Neural progenitor cell (in vitro differentiated cells): ENCODE measurements at regions not wholly inside any gene's neighbourhood (a gene's known extent, or its start where the extent isn't known, plus 50 kb on each side); places are given as distances from the start of the nearest gene placed in this dataset.

Experiments
- DNase-seq: peaks from one replicate; pipeline ENCODE4 v3.0.0-alpha.2; 2016; ENCODE audit warnings: low spot score
- H2AFZ ChIP-seq: fragments of 200-600 bp; sonication (generic); replicated peaks from 2 replicates; pipeline ENCODE4 v1.6.1; 2016; ENCODE audit warnings: antibody characterized with exemption
- H3F3A ChIP-seq: fragments of 200-600 bp; sonication (generic); 2 replicates; pipeline ENCODE4 v1.6.1; 2016; ENCODE audit warnings: antibody characterized with exemption, low read depth
- H3K27ac ChIP-seq: fragments of 200-600 bp; sonication (generic); 2 replicates; pipeline ENCODE4 v1.5.1; 2016; ENCODE audit warnings: mild to moderate bottlenecking
- H3K27me3 ChIP-seq: fragments of 200-600 bp; sonication (generic); 2 replicates; pipeline ENCODE4 v1.6.1; 2016; ENCODE audit warnings: mild to moderate bottlenecking, moderate library complexity
- H3K36me3 ChIP-seq: fragments of 200-600 bp; sonication (generic); 2 replicates; pipeline ENCODE4 v1.5.1; 2016
- H3K4me1 ChIP-seq: fragments of 200-600 bp; sonication (generic); 2 replicates; pipeline ENCODE4 v1.6.1; 2016; ENCODE audit warnings: mixed run types
- H3K4me2 ChIP-seq: fragments of 200-600 bp; sonication (generic); 2 replicates; pipeline ENCODE4 v1.6.1; 2016
- H3K4me3 ChIP-seq: fragments of 200-600 bp; sonication (generic); 2 replicates; pipeline ENCODE4 v1.5.1; 2016
- H3K79me2 ChIP-seq: fragments of 200-600 bp; sonication (generic); 2 replicates; pipeline ENCODE4 v1.6.1; 2016; ENCODE audit warnings: low read depth
- H3K9ac ChIP-seq: fragments of 200-600 bp; sonication (generic); 2 replicates; pipeline ENCODE4 v1.6.1; 2016
- H3K9me3 ChIP-seq: fragments of 200-600 bp; sonication (generic); 2 replicates; pipeline ENCODE4 v1.5.1; 2016; ENCODE audit warnings: low read depth
- H4K20me1 ChIP-seq: fragments of 200-600 bp; sonication (generic); 2 replicates; pipeline ENCODE4 v1.6.1; 2016; ENCODE audit warnings: low read depth
- H3K27ac Mint-ChIP-seq: 3 replicates; pipeline ENCODE4 v1.8.0; 2021; ENCODE audit warnings: mixed read lengths
- H3K27me3 Mint-ChIP-seq: 2 replicates; pipeline ENCODE4 v1.8.0; 2022; ENCODE audit warnings: low read depth, mild to moderate bottlenecking, inconsistent platforms, moderate library complexity, mixed read lengths; ENCODE audit not compliant: insufficient read depth
- H3K36me3 Mint-ChIP-seq: 3 replicates; pipeline ENCODE4 v1.8.0; 2021; ENCODE audit warnings: mixed read lengths
- H3K4me1 Mint-ChIP-seq: 3 replicates; pipeline ENCODE4 v1.8.0; 2021; ENCODE audit warnings: mixed read lengths
- H3K4me3 Mint-ChIP-seq: 3 replicates; pipeline ENCODE4 v1.8.0; 2021; ENCODE audit warnings: mild to moderate bottlenecking, moderate library complexity, mixed read lengths
- H3K9me3 Mint-ChIP-seq: 3 replicates; pipeline ENCODE4 v1.8.0; 2020; ENCODE audit warnings: mixed read lengths
- EZH2 ChIP-seq: fragments of 200-600 bp; sonication (generic); IDR thresholded peaks from 2 replicates; pipeline ENCODE4 v1.6.1; 2017; ENCODE audit warnings: antibody characterized with exemption, mild to moderate bottlenecking, moderate library complexity
- EZH2phosphoT487 ChIP-seq: fragments of 200-600 bp; sonication (generic); IDR thresholded peaks from 2 replicates; pipeline ENCODE4 v1.6.1; 2017; ENCODE audit warnings: antibody characterized with exemption
- TF ChIP-seq, protein P1 (sequence below): fragments of 200-600 bp; sonication (generic); IDR thresholded peaks from 2 replicates; pipeline ENCODE4 v1.5.1; 2017; ENCODE audit warnings: antibody characterized with exemption, mild to moderate bottlenecking

DNA sequence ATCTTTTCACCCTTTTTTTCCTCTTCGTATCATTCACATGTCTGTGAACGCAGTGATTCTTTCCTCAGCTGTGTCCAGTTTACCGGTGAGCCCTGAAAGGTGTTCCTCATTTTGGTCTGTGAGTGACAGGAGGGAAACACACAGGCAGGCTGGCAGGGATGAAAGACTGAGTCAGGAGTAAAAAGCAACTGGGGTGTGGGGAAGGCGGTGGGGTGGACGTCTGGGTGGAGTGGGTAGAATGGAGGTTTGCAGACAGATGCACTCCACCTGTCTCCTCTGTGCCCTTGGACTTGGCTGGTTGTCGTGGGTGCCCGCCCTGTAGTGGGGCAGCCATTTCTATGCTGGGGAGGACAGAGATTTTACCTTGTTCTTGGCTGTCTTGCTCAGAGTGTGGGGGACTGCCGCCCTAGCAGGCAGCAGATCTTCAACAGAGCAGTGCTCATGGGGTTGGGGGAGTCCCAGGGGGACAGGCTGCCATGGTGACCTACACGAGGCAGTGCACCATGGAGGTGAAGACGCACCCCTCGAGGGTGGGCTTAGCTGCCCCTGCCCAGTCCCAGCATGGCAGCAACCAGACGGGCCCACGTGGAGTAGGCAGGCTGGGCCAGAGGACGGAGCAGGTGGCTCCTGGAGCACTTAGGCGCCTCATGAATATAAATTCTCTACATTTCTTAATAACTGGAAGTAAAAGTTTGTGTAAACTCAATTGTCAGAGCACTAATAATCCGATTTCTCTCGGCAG lies 603.7 kb downstream of the TBC1D22A start:
- no peak overlapping the region for H3K9ac ChIP-seq
- H3K79me2 ChIP-seq = no peaks in the 10 kb centered on the region
- H3F3A ChIP-seq = no peaks in the 10 kb centered on the region
- H3K9me3 ChIP-seq = peaks cover 11% of the 10 kb centered on the region
- Mint-ChIP-seq H3K4me1 (no peaks in the 10 kb centered on the region), H3K36me3 (no peaks in the 10 kb centered on the region), H3K9me3 (peaks cover 15% of the 10 kb centered on the region), H3K4me3 (no peak overlapping the region), H3K27ac (no peak overlapping the region), H3K27me3 (peaks cover 6% of the 10 kb centered on the region)
- no peaks in the 10 kb centered on the region for H3K27me3 ChIP-seq
- no peaks in the 10 kb centered on the region for H3K4me1 ChIP-seq
- TF ChIP-seq EZH2phosphoT487 = no peak
- TF ChIP-seq, protein P1, sequence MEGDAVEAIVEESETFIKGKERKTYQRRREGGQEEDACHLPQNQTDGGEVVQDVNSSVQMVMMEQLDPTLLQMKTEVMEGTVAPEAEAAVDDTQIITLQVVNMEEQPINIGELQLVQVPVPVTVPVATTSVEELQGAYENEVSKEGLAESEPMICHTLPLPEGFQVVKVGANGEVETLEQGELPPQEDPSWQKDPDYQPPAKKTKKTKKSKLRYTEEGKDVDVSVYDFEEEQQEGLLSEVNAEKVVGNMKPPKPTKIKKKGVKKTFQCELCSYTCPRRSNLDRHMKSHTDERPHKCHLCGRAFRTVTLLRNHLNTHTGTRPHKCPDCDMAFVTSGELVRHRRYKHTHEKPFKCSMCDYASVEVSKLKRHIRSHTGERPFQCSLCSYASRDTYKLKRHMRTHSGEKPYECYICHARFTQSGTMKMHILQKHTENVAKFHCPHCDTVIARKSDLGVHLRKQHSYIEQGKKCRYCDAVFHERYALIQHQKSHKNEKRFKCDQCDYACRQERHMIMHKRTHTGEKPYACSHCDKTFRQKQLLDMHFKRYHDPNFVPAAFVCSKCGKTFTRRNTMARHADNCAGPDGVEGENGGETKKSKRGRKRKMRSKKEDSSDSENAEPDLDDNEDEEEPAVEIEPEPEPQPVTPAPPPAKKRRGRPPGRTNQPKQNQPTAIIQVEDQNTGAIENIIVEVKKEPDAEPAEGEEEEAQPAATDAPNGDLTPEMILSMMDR = no peak
- no peak for TF ChIP-seq EZH2
- no peak for DNase-seq
- H2AFZ ChIP-seq = no peak overlapping the region
- no peaks in the 10 kb centered on the region for H4K20me1 ChIP-seq
- no peak overlapping the region for H3K4me3 ChIP-seq
- no peak overlapping the region for H3K27ac ChIP-seq
- no peak overlapping the region for H3K4me2 ChIP-seq
- H3K36me3 ChIP-seq = no peaks in the 10 kb centered on the region

DNA sequence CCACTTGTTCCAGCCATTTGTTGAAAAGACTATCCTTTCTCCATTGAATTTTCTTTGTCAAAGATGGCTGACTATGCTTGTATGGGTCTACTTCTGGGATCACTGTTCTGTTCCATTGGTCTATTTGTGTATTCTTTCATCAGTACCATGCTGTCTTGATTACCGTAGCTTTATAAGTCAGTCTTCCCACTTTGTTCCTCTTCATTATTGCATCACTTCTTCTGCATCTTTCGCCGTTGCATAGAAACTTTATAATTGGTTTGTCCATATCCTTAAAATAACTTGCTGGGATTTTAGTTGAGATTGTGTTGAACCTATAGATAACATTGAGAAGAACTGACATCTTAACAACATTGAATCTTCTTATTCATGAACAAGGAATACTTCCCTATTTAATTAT lies 598.8 kb downstream of the TBC1D22A start:
- no peak overlapping the region for H3K4me3 Mint-ChIP-seq
- H3K9me3 Mint-ChIP-seq = peaks cover 14% of the 10 kb centered on the region

DNA sequence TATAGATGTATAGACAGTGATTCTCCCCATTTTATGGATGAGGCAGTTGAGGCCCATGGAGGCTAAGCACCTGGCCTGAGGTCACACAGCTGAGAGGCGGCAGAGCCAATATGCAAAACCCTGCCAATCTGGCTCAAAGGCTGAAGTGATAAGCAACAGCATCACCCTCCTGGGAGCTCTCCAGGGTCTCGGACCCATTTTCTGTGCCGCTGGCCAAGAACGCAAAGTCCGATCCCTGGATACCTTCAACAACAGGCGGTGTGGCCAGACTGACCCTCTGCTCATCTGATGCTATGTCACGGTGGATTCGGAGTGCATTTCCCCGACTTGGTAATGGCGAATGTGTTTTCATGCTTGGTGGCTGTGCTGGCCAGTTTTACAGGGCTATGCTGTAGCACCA lies 595.0 kb downstream of the TBC1D22A start:
- H3K4me2 ChIP-seq = no peak overlapping the region
- H3K36me3 ChIP-seq = no peaks in the 10 kb centered on the region
- H3F3A ChIP-seq = no peaks in the 10 kb centered on the region
- peaks cover 19% of the 10 kb centered on the region for H3K9me3 Mint-ChIP-seq
- no peaks in the 10 kb centered on the region for H3K27me3 ChIP-seq
- no peak overlapping the region for H3K4me3 Mint-ChIP-seq
- TF ChIP-seq EZH2phosphoT487 (no peak), EZH2 (no peak)
- TF ChIP-seq, protein P1 = no peak
- no peaks in the 10 kb centered on the region for H3K79me2 ChIP-seq
- no peaks in the 10 kb centered on the region for H3K36me3 Mint-ChIP-seq
- H3K27ac Mint-ChIP-seq = no peak overlapping the region
- no peaks in the 10 kb centered on the region for H3K4me1 ChIP-seq
- H3K9ac ChIP-seq = no peak overlapping the region
- H3K9me3 ChIP-seq = peaks cover 15% of the 10 kb centered on the region
- H3K4me1 Mint-ChIP-seq = peaks cover 2% of the 10 kb centered on the region
- H4K20me1 ChIP-seq = no peaks in the 10 kb centered on the region
- peaks cover 8% of the 10 kb centered on the region for H3K27me3 Mint-ChIP-seq
- DNase-seq = no peak
- H3K27ac ChIP-seq = no peak overlapping the region
- H2AFZ ChIP-seq = no peak overlapping the region
- no peak overlapping the region for H3K4me3 ChIP-seq

More for the DNA sequence above, 598.8 kb downstream of the TBC1D22A start:
- Mint-ChIP-seq H3K4me1 (peaks cover 2% of the 10 kb centered on the region), H3K27me3 (peaks cover 6% of the 10 kb centered on the region), H3K27ac (no peak overlapping the region), H3K36me3 (no peaks in the 10 kb centered on the region)
- no peak for DNase-seq
- no peak for TF ChIP-seq EZH2
- TF ChIP-seq, protein P1 = no peak
- no peak for TF ChIP-seq EZH2phosphoT487
- Histone ChIP-seq H3K27ac (no peak overlapping the region), H3K4me3 (no peak overlapping the region), H4K20me1 (no peaks in the 10 kb centered on the region), H3K79me2 (no peaks in the 10 kb centered on the region), H3K27me3 (no peaks in the 10 kb centered on the region), H3K4me1 (no peaks in the 10 kb centered on the region), H2AFZ (no peak overlapping the region), H3K9ac (no peak overlapping the region), H3K4me2 (no peak overlapping the region), H3F3A (no peaks in the 10 kb centered on the region), H3K9me3 (peaks cover 23% of the 10 kb centered on the region), H3K36me3 (no peaks in the 10 kb centered on the region)
